HG03039 (cell line): ENCODE measurements at regions not wholly inside any gene's neighbourhood (a gene's known extent, or its start where the extent isn't known, plus 50 kb on each side); places are given as distances from the start of the nearest gene placed in this dataset.

Source experiments
- ATAC-seq: cut with Tn5 transposase; IDR thresholded peaks from one replicate; pipeline ENCODE4 v1.9.1; 2021; ENCODE audit warnings: mild to moderate bottlenecking, moderate library complexity; ENCODE audit not compliant: unreplicated experiment

GRCh38 chr10:81008726-81009125 is 471.0 kb downstream of the SH2D4B start:
- no peak for ATAC-seq

- no peak for ATAC-seq
Measured at GRCh38 chr10:81009296-81009695, 471.6 kb downstream of the SH2D4B start.

- ATAC-seq = no peak
Measured at GRCh38 chr10:81013771-81014170, 476.1 kb downstream of the SH2D4B start.

- peak; percentile 88 for ATAC-seq
Measured at GRCh38 chr10:81019029-81019890, 481.6 kb downstream of the SH2D4B start.

GRCh38 chr10:81021428-81022129 is 483.9 kb downstream of the SH2D4B start:
- ATAC-seq = peak; percentile 49

GRCh38 chr10:81026591-81026990 is 488.9 kb downstream of the SH2D4B start:
- ATAC-seq = no peak

- no peak for ATAC-seq
Measured at GRCh38 chr10:81027223-81027622, 489.5 kb downstream of the SH2D4B start.

GRCh38 chr10:81027706-81028105 is 490.0 kb downstream of the SH2D4B start:
- no peak for ATAC-seq

GRCh38 chr10:81031774-81032173 is 494.1 kb downstream of the SH2D4B start:
- peak; percentile 74 for ATAC-seq

GRCh38 chr10:81034383-81034782 is 496.7 kb downstream of the SH2D4B start:
- no peak for ATAC-seq

- ATAC-seq = peak; percentile 82
Measured at GRCh38 chr10:81036257-81036656, 498.6 kb downstream of the SH2D4B start.

- no peak for ATAC-seq
Measured at GRCh38 chr10:81040031-81040430, 502.3 kb downstream of the SH2D4B start.

GRCh38 chr10:81040940-81041339 is 503.2 kb downstream of the SH2D4B start:
- ATAC-seq = no peak

- no peak for ATAC-seq
Measured at GRCh38 chr10:81042647-81043046, 504.9 kb downstream of the SH2D4B start.

GRCh38 chr10:81065474-81065873 is 527.8 kb downstream of the SH2D4B start:
- no peak for ATAC-seq

GRCh38 chr10:81068460-81068859 is 530.8 kb downstream of the SH2D4B start:
- no peak for ATAC-seq

- ATAC-seq = no peak
Measured at GRCh38 chr10:81071087-81071796, 533.5 kb downstream of the SH2D4B start.

GRCh38 chr10:81073155-81073554 is 535.5 kb downstream of the SH2D4B start:
- no peak for ATAC-seq

- peak; percentile 62 for ATAC-seq
Measured at GRCh38 chr10:81081887-81082620, 544.4 kb downstream of the SH2D4B start.

GRCh38 chr10:81082621-81083376 is 545.1 kb downstream of the SH2D4B start:
- peak; percentile 25 for ATAC-seq
